ENCODE measurements at regions not wholly inside any gene's neighbourhood (a gene's known extent, or its start where the extent isn't known, plus 50 kb on each side); places are given as distances from the start of the nearest gene placed in this dataset.

DNA sequence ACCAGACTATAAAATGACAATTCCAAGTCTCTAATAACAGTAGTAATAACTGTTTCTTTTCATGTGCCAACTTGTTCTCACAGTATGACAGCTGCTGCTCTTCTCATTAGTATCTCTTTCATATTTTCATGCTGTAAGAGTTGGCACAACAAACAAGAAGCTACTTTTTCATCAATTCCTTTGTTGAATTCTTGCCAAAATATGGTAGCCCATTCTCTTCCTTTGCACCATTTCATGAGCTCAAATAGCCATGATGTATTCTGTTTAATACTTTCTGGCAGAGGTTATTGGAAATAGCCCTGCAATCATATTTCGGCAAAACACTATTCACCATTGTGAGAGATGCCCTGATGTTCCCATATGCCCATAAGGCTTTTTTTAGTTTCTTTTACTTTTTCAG, 1100.7 kb downstream of the TRHDE start:
- Mint-ChIP-seq H3K9me3 (peaks cover 15% of the 10 kb centered on the region in 2 donors), H3K4me3 (no peak overlapping the region), H3K4me1 (no peaks in the 10 kb centered on the region), H3K27ac (no peak overlapping the region), H3K27me3 (no peaks in the 10 kb centered on the region)
- no peak for DNase-seq
- ATAC-seq: no peak

DNA sequence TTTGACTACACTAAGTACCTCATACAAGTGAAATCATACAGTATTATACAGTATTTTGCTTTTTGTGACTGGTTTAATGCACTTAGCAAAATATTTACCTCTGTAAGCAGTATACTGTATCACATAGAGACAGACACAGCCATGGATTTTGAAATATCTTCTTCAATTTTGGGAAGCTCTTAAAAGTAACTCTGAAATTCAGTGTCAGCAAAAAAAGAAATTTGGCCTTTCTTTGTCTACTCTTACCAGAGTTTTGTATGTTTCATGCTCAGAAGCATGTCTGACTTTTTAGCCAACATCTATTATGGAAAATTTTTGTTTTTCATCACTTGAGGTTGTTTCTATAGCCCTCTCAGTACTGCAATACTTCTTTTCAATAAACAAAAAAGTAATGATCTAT, 1102.2 kb downstream of the TRHDE start:
- Mint-ChIP-seq H3K4me1 (no peaks in the 10 kb centered on the region), H3K27me3 (no peaks in the 10 kb centered on the region), H3K9me3 (peaks cover 10 to 13% of the 10 kb centered on the region in 2 donors), H3K27ac (no peak overlapping the region), H3K4me3 (no peak overlapping the region)
- DNase-seq (no peak), ATAC-seq (no peak)

DNA sequence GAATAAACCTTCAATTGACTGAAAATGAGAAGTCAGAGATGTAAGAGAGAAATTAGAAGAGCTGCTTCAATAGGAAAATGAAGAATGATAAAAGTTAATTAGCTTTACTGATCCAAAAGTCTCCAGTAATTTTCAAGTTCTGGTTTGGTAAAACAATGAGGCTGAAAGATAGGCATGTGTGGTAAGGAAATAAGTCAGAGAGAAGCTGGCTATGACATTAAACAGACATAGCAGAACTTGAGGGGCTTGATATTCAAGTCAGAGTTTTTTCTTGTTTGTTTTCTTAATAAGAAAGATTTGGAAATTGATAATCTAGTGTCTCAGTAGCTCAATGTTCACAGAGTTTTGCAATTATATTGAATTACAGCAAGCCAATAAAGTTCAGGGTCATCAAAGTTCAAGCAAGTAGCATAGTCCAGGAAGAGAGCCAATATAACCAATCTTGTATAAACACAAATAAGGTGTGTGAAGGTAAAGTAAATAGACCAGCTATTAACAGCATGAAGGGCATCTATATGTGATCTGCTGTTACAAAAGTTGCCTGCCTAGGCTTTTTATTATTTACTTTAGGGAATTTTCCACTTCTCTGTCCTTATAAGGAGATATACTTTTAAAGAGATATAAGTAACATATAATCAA, 1111.5 kb downstream of the TRHDE start:
- Mint-ChIP-seq H3K9me3 (peaks cover 9% of the 10 kb centered on the region in 2 donors), H3K27me3 (no peaks in the 10 kb centered on the region), H3K27ac (no peak overlapping the region), H3K4me3 (no peak overlapping the region), H3K4me1 (no peaks in the 10 kb centered on the region)
- DNase-seq (no peak), ATAC-seq (no peak)

DNA sequence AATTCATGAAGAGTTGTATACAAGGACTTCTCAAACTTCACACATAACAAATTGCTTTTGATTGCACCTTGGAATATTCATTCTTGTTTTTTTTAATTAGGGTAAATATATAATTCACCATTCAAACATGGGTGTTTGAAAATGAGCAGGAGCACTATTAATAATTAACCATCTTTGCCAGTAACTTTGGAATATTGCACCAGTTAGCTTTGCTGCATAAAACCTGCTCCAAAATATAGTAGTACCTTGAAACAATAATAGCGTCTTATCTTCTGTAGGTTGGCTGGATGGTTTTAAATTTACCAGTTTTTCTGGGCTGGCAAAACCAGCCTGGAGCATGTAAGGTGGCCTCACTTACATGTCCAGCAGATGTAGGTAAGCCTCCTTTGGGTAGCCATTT, 1112.4 kb downstream of the TRHDE start:
- no peak for DNase-seq
- H3K9me3 Mint-ChIP-seq: peaks cover 8 to 9% of the 10 kb centered on the region in 2 donors
- no peaks in the 10 kb centered on the region for H3K27me3 Mint-ChIP-seq
- no peak overlapping the region for H3K27ac Mint-ChIP-seq
- ATAC-seq: no peak
- H3K4me3 Mint-ChIP-seq: no peak overlapping the region
- no peaks in the 10 kb centered on the region for H3K4me1 Mint-ChIP-seq

DNA sequence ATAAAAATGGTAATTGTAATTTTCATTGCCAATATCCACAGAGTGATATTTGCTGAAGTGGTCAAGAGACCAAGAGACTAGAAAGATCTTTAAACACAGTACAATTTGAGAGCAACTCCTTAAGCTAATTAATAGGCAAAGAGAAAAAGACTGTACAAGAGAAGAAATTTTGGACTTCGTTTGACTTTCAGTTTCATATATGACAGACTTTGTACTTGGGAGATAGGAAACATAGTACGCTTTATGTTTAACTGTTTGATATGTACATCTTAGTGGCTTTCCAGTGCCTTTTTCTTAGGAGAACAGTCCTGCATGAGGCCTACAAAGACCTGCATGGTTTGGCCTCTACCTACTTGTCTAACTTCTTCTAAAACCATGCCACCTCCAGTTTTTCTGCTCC, 1118.1 kb downstream of the TRHDE start:
- Mint-ChIP-seq H3K9me3 (no peaks in the 10 kb centered on the region), H3K4me3 (no peak overlapping the region), H3K27me3 (no peaks in the 10 kb centered on the region), H3K4me1 (no peaks in the 10 kb centered on the region), H3K27ac (no peak overlapping the region)
- no peak for ATAC-seq
- DNase-seq: no peak

DNA sequence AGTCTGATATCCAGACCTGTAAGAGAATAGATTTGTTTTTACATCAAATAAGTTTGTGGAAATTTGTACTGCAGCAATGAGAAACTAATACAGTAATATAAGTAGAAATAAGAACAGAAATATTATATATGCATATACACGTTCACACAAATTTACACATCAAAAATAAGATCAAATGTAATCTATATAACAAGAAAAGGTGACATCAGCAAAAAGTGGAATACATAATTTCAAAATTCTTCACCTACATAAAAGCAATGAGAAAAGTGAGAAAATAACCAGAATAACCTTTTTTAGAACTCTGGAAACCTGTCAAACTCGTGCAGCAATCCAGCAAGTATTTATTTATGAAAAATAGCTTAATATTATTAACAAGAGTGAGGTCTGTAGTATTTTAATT, 1124.6 kb upstream of the ATXN7L3B start:
- ATAC-seq (no peak), DNase-seq (no peak)
- H3K4me1 Mint-ChIP-seq: no peaks in the 10 kb centered on the region
- no peaks in the 10 kb centered on the region for H3K27me3 Mint-ChIP-seq
- H3K27ac Mint-ChIP-seq: no peak overlapping the region
- H3K4me3 Mint-ChIP-seq: no peak overlapping the region
- peaks cover 29 to 30% of the 10 kb centered on the region in 2 donors for H3K9me3 Mint-ChIP-seq

DNA sequence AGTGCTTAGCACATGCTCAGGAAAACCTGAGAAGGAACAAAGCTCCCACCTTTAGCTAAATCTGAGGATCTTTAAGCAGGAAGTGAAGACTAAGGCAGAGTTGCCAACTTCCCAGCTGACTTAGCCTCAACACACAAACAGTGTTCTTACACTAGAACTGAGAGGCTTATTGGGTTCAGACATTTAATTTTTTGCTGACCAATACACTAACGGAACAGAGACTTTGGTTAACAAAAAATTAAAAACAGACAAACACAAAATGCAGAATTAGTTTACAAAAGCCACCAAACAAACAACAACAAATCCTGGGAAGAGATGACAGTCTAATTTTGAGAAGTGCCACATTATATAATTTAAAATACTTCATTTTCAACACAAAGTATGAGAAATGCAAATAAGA, 1123.7 kb upstream of the ATXN7L3B start:
- Mint-ChIP-seq H3K27ac (no peak overlapping the region), H3K9me3 (peaks cover 25 to 30% of the 10 kb centered on the region in 2 donors), H3K27me3 (no peaks in the 10 kb centered on the region), H3K4me3 (no peak overlapping the region), H3K4me1 (no peaks in the 10 kb centered on the region)
- ATAC-seq: no peak
- no peak for DNase-seq

DNA sequence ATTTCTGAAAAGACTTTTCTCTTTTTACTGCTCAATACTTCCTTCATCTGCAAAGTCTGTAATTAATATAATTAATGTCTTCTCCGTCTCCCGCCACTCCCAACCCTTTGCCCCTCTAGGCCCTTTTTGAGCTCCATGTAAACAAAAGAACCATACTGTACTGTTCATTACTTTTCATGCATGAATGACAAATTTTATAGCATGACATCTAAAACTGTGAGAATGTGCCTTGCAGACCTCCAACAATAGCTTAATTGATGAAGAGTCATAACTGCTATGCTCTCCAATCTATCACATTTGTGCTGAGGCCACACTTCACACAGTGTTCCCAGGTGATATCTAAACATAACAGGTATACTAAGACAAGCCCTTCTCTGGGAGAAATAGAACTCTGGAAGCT, 1122.7 kb upstream of the ATXN7L3B start:
- DNase-seq (no peak), ATAC-seq (no peak)
- peaks cover 25 to 30% of the 10 kb centered on the region in 2 donors for H3K9me3 Mint-ChIP-seq
- no peaks in the 10 kb centered on the region for H3K4me1 Mint-ChIP-seq
- H3K27me3 Mint-ChIP-seq: no peaks in the 10 kb centered on the region
- H3K27ac Mint-ChIP-seq: no peak overlapping the region
- H3K4me3 Mint-ChIP-seq: no peak overlapping the region

DNA sequence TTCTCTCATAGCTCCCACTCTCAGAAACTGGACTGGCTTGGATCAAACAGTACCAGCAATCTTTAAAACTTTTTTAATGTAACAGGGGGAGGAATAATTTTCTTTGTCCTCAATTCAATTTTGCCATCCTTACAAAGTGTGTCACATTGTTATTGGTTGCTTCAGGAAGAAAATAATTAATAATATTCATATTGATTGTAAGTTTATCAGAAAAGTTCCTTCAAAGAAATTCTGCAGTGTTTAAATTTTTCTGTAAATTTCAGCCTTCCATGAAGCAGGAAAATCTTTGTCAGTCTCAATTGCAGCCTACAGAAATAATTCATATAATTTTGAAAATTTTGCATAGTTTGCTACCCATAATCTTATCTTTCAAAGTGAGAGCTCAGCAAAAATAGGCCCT, 1119.1 kb upstream of the ATXN7L3B start:
- Mint-ChIP-seq H3K27me3 (no peaks in the 10 kb centered on the region), H3K4me3 (no peak overlapping the region), H3K4me1 (no peaks in the 10 kb centered on the region)

DNA sequence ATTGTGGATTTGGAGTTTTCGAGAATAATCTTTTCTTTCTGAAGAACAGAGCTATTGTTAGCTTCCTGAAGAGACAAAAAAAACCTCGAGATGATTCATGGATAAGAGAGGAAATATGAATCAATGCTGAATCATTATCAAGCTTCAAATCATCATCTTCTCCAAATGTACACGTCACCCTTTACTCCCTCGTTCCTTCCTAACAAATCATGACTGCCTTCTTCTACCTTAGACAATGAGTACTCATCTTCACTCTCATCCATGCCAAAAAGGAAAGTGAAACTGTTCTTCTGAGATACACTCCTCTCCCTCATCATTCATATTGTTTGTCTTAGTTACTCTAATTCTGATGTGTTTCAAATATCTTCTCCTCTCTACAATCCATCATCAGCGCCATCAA, 1115.8 kb upstream of the ATXN7L3B start:
- H3K4me3 Mint-ChIP-seq: no peak overlapping the region
- peaks cover 10 to 18% of the 10 kb centered on the region in 2 donors for H3K9me3 Mint-ChIP-seq
- no peaks in the 10 kb centered on the region for H3K27me3 Mint-ChIP-seq
- no peaks in the 10 kb centered on the region for H3K4me1 Mint-ChIP-seq
- no peak for ATAC-seq
- DNase-seq: no peak
- no peak overlapping the region for H3K27ac Mint-ChIP-seq

More for the DNA sequence above, 1119.1 kb upstream of the ATXN7L3B start:
- H3K27ac Mint-ChIP-seq: no peak overlapping the region
- DNase-seq (no peak), ATAC-seq (no peak)
- H3K9me3 Mint-ChIP-seq: peaks cover 15 to 20% of the 10 kb centered on the region in 2 donors

DNA sequence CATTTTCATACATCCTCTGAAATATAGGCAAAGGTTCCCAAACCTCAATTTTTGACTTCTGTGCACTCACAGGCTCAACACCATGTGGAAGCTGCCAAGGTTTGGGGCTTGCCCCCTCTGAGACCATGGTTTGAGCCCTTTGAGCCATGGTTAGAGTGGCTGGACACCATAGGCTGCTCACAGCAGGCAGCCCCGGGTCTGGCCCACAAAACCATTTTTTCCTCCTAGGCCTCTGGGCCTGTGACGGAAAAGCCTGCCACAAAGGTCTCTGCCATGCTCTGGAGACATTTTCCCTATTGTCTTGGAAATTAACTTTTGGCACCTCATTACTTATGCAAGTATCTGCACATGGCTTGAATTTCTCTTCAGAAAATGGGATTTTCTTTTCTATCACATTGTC, 1113.2 kb upstream of the ATXN7L3B start:
- no peak overlapping the region for H3K4me3 Mint-ChIP-seq
- ATAC-seq: no peak
- no peaks in the 10 kb centered on the region for H3K27me3 Mint-ChIP-seq
- no peak for DNase-seq
- no peak overlapping the region for H3K27ac Mint-ChIP-seq
- no peaks in the 10 kb centered on the region for H3K4me1 Mint-ChIP-seq
- peaks cover 7 to 11% of the 10 kb centered on the region in 2 donors for H3K9me3 Mint-ChIP-seq

DNA sequence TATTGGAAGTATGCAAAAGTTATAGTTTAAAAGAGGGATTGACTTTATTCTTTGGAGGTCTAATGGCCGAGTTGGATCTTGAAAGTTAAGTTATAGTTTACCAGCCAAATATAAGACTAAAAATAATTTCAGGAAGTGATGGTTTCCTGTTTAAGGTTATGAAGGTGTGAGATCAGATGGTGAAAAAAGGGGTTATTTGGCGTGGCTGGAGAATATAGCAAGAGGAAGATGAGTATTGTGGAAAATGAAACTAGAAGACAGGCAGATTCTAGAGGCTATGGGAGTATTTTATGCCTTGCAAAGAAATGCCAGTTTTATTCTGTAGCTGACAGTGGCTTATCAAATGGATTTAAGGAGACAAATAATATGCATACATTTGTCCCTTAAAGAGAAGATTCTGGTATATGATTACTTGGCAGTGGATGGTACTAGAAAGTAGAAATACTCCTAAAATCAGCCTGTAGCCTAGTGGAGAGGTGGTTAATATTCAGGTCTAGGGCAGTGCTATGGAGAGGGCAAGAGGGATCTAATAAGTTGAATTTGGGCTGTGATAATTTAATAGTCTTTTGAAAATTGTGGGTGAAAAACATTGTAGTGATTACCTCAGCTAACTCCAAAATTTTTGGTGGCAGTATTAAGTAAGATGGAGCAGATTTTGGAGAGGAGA, 1091.8 kb upstream of the ATXN7L3B start:
- Mint-ChIP-seq H3K9me3 (peaks cover 0 to 4% of the 10 kb centered on the region in 2 donors), H3K27ac (no peak overlapping the region), H3K4me1 (no peaks in the 10 kb centered on the region), H3K27me3 (no peaks in the 10 kb centered on the region), H3K4me3 (no peak overlapping the region)
- DNase-seq (no peak), ATAC-seq (no peak)

DNA sequence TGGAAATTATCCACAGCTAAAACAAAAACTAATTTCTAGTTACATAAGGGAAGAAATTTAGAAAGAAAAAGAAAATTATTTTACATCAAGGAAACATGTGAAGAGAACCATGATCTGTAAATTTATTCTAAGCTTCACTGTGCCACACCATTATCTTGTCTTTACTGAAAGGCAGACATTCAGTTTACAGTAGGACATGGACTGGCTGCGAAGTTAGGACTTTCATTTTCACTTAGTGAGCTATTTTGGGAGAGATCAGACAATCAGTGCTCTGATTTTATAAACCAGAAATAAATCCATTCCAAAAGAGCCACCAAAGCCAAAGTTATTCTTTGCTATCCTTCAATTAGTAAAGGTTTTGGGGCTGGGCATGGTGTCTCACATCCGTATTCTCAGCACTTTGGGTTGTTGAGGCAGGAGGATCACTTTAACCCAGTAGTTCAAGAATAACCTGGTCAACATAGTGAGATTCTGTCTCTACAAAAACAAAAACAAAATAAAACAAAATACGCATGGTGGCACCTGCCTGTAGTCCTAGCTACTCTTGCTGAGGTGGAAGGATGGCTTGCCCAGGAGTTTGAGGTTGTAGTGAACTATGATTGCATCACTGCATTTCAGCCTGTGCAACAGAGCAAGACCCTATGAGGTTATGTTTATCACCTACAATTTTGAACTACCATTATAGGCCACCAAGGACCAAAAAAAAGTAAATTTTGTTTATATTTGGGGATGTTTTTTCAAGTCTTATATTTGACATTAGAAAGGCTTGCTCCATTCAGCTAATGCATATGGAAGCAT, 1084.8 kb upstream of the ATXN7L3B start:
- ATAC-seq (no peak), DNase-seq (no peak)
- Mint-ChIP-seq H3K27ac (no peak overlapping the region), H3K4me3 (no peak overlapping the region), H3K4me1 (no peaks in the 10 kb centered on the region), H3K9me3 (peaks cover 4 to 8% of the 10 kb centered on the region in 2 donors), H3K27me3 (no peaks in the 10 kb centered on the region)

DNA sequence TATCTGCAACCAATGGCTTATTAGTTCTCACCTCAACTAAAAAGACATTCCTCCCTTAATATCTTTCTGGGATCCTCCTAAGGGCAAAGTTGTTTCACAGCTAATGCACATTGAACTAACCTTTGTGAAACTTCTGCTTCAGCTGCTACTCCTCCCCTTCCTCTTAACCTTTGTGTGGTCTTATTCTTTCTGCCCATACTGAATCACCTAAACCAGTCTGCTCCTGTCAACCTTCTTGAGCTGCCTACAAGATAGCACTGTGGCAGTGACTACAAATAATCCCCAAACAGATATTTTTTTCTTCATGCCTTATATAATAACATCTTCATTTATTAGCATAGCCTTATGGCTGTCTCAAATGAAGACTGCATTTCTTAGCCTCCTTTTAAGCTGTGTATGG, 1077.4 kb upstream of the ATXN7L3B start:
- no peaks in the 10 kb centered on the region for H3K4me1 Mint-ChIP-seq
- H3K4me3 Mint-ChIP-seq: no peak overlapping the region
- no peak overlapping the region for H3K27ac Mint-ChIP-seq
- ATAC-seq (no peak), DNase-seq (no peak)
- H3K27me3 Mint-ChIP-seq: no peaks in the 10 kb centered on the region
- peaks cover 5 to 9% of the 10 kb centered on the region in 2 donors for H3K9me3 Mint-ChIP-seq

DNA sequence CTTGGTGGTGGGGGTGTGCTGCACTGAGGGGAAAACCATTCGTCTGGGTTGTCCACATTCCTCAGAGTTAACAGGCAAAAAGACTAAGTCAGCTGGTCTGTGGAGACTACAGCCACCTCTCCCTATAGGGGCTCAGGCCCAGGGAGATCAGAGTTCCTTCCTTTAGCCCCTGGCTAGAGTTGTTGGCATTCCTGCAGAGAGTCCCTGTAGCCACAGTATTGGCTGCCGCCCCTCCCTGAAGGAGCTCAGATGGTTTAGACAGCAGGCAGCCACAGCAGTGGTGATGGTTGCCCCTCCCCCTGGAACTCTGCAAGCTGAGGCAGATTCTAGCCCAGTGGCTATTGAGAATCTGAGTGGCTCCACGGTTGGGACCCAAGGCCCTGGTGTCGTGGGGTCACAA, 1072.5 kb upstream of the ATXN7L3B start:
- Mint-ChIP-seq H3K9me3 (peaks cover 5 to 11% of the 10 kb centered on the region in 2 donors), H3K4me1 (no peaks in the 10 kb centered on the region), H3K4me3 (no peak overlapping the region), H3K27me3 (no peaks in the 10 kb centered on the region), H3K27ac (no peak overlapping the region)
- no peak for DNase-seq
- ATAC-seq: no peak

DNA sequence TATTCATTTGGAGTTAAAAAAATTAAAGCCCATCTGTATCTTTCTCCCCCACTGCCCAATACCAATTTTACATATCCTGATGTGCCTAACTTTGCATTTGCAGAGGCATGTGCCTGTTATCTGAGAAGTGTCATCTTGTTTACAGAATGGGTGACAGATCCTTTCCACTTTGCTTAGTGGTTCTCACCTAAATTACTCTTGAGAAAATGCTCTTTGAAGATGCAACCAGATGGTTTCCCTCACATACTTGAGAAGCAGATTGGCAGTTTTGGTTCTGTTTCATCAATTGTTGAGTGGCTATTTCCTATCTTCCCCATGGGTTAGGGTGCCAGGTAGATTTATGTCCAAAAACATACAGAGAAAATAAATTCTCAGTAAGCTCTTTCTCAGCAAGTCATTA, 1051.4 kb upstream of the ATXN7L3B start:
- H3K27me3 Mint-ChIP-seq: no peaks in the 10 kb centered on the region
- ATAC-seq: no peak
- H3K4me3 Mint-ChIP-seq: no peak overlapping the region
- peaks cover 14 to 29% of the 10 kb centered on the region in 2 donors for H3K9me3 Mint-ChIP-seq
- no peak overlapping the region for H3K27ac Mint-ChIP-seq
- no peak for DNase-seq
- H3K4me1 Mint-ChIP-seq: no peaks in the 10 kb centered on the region

All from stimulated activated naive CD8-positive, alpha-beta T cell treated with anti-CD3 and anti-CD28 coated beads, Interleukin-15, amount 100 ng/mL, for 72 hours (primary cell).